WTC11 (cell line): ENCODE measurements at regions not wholly inside any gene's neighbourhood (a gene's known extent, or its start where the extent isn't known, plus 50 kb on each side); places are given as distances from the start of the nearest gene placed in this dataset.

Source experiments
- ATAC-seq: fragments of 200-7000 bp; cut with Tn5 transposase; 2 replicates; pipeline ENCODE4 v1.10.0; 2021; ENCODE audit warnings: mild to moderate bottlenecking, moderate library complexity
- CTCF ChIA-PET: fragments of 300-600 bp; sonication (Branson Sonifier 250); formaldehyde crosslinking; loops from one replicate; lab custom pipeline; 2021; ENCODE audit warnings: antibody characterized with exemption; lab: Charles Lee
- POLR2A ChIA-PET: fragments of 350-600 bp; sonication (Branson Sonifier 250); formaldehyde crosslinking; loops from one replicate; lab custom pipeline; 2021; ENCODE audit warnings: antibody characterized with exemption; lab: Charles Lee
- DNase-seq: peaks from one replicate; pipeline ENCODE4 v3.0.0; 2021; ENCODE audit warnings: low spot score
- H3K27ac Mint-ChIP-seq: 2 replicates; pipeline ENCODE4 v1.8.0; 2021; ENCODE audit warnings: mixed read lengths
- H3K27me3 Mint-ChIP-seq: 2 replicates; pipeline ENCODE4 v1.8.0; 2021; ENCODE audit warnings: low read depth, mild to moderate bottlenecking, moderate library complexity, mixed read lengths
- H3K36me3 Mint-ChIP-seq: 2 replicates; pipeline ENCODE4 v1.8.0; 2021; ENCODE audit warnings: mixed read lengths
- H3K4me1 Mint-ChIP-seq: 2 replicates; pipeline ENCODE4 v1.8.0; 2022; ENCODE audit warnings: mixed read lengths
- H3K4me3 Mint-ChIP-seq: 2 replicates; pipeline ENCODE4 v1.8.0; 2021; ENCODE audit warnings: mild to moderate bottlenecking, moderate library complexity, mixed read lengths
- H3K9me3 Mint-ChIP-seq: 2 replicates; pipeline ENCODE4 v1.8.0; 2021; ENCODE audit warnings: mixed read lengths
- ATF1 ChIP-seq: sonication (generic); formaldehyde crosslinking; IDR thresholded peaks from 2 replicates; pipeline ENCODE4 v1.8.1; 2023; ENCODE audit warnings: mild to moderate bottlenecking, moderate library complexity, missing genetic modification reagents
- HMGA2 ChIP-seq: fragments of 250-450 bp; sonication (Bioruptor Pico); IDR thresholded peaks from 2 replicates; pipeline ENCODE4 v1.4.0; 2021; ENCODE audit warnings: mild to moderate bottlenecking, moderate library complexity
- NR1H2 ChIP-seq: sonication (generic); formaldehyde crosslinking; IDR thresholded peaks from 2 replicates; pipeline ENCODE4 v1.9.0; 2021; ENCODE audit warnings: mild to moderate bottlenecking, moderate library complexity, missing genetic modification reagents
- SP1 ChIP-seq: sonication (generic); formaldehyde crosslinking; conservative IDR thresholded peaks from 2 replicates; pipeline ENCODE4 v1.8.1; 2022; ENCODE audit warnings: missing genetic modification reagents
- TEAD1 ChIP-seq: sonication (generic); formaldehyde crosslinking; IDR thresholded peaks from 2 replicates; pipeline ENCODE4 v1.8.0; 2022; ENCODE audit warnings: mild to moderate bottlenecking, missing genetic modification reagents
- TP53 ChIP-seq: sonication (generic); formaldehyde crosslinking; IDR thresholded peaks from 2 replicates; pipeline ENCODE4 v1.8.1; 2023; ENCODE audit warnings: mild to moderate bottlenecking, missing genetic modification reagents
- ZNF219 ChIP-seq: sonication (generic); formaldehyde crosslinking; IDR thresholded peaks from 2 replicates; pipeline ENCODE4 v1.8.0; 2023; ENCODE audit warnings: missing genetic modification reagents, mild to moderate bottlenecking, borderline replicate concordance
- ZNF396 ChIP-seq: fragments of 250-450 bp; sonication (Bioruptor Pico); IDR thresholded peaks from 2 replicates; pipeline ENCODE4 v1.8.0; 2021; ENCODE audit warnings: mild to moderate bottlenecking, moderate library complexity, borderline replicate concordance
- ZNF671 ChIP-seq: fragments of 250-450 bp; sonication (Bioruptor Pico); IDR thresholded peaks from 2 replicates; pipeline ENCODE4 v1.8.0; 2021; ENCODE audit warnings: mild to moderate bottlenecking
- TF ChIP-seq, protein P1 (sequence below): sonication (generic); formaldehyde crosslinking; IDR thresholded peaks from 2 replicates; pipeline ENCODE4 v1.8.0; 2023; ENCODE audit warnings: missing genetic modification reagents, mild to moderate bottlenecking, borderline replicate concordance
- TF ChIP-seq, protein P2 (sequence below): sonication (generic); formaldehyde crosslinking; IDR thresholded peaks from 2 replicates; pipeline ENCODE4 v1.8.0; 2022; ENCODE audit warnings: mild to moderate bottlenecking, missing genetic modification reagents
- TF ChIP-seq, protein P3 (sequence below): fragments of 250-450 bp; sonication (Bioruptor Pico); IDR thresholded peaks from 2 replicates; pipeline ENCODE4 v1.9.0; 2021; ENCODE audit warnings: mild to moderate bottlenecking
- TF ChIP-seq, protein P4 (sequence below): fragments of 250-450 bp; sonication (Bioruptor Pico); conservative IDR thresholded peaks from 2 replicates; pipeline ENCODE4 v1.9.0; 2021; ENCODE audit warnings: mild to moderate bottlenecking
- TF ChIP-seq, protein P5 (sequence below): sonication (generic); formaldehyde crosslinking; IDR thresholded peaks from 2 replicates; pipeline ENCODE4 v1.8.1; 2022; ENCODE audit warnings: low read depth, mild to moderate bottlenecking, moderate library complexity, missing genetic modification reagents, borderline replicate concordance
- TF ChIP-seq, protein P6 (sequence below): sonication (generic); formaldehyde crosslinking; IDR thresholded peaks from 2 replicates; pipeline ENCODE4 v1.8.0; 2022; ENCODE audit warnings: mild to moderate bottlenecking, missing genetic modification reagents
- TF ChIP-seq, protein P7 (sequence below): sonication (generic); formaldehyde crosslinking; conservative IDR thresholded peaks from 2 replicates; pipeline ENCODE4 v1.8.1; 2023; ENCODE audit warnings: mild to moderate bottlenecking, low read depth, missing genetic modification reagents, moderate library complexity

DNA sequence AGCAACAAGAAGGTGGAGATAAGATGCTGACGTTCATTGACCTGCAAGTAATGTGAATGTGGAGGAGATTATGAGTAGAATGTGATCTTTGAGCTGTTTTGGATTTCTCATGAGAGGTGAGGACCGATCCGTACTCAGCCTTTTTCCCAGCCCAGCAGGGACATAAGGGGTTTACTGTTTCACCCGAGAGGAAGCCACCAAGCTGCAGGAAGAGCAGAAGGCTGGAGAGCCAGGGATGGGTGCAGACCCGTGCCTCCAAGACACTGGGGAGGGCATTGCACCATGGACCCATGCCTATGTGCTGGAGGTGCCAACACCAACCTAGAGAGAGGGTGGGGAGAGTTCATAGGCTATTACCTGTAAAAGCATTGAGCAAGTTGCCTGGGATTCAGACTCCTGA, 206.0 kb upstream of the DIO3 start (continued):
- TF ChIP-seq, protein P1, sequence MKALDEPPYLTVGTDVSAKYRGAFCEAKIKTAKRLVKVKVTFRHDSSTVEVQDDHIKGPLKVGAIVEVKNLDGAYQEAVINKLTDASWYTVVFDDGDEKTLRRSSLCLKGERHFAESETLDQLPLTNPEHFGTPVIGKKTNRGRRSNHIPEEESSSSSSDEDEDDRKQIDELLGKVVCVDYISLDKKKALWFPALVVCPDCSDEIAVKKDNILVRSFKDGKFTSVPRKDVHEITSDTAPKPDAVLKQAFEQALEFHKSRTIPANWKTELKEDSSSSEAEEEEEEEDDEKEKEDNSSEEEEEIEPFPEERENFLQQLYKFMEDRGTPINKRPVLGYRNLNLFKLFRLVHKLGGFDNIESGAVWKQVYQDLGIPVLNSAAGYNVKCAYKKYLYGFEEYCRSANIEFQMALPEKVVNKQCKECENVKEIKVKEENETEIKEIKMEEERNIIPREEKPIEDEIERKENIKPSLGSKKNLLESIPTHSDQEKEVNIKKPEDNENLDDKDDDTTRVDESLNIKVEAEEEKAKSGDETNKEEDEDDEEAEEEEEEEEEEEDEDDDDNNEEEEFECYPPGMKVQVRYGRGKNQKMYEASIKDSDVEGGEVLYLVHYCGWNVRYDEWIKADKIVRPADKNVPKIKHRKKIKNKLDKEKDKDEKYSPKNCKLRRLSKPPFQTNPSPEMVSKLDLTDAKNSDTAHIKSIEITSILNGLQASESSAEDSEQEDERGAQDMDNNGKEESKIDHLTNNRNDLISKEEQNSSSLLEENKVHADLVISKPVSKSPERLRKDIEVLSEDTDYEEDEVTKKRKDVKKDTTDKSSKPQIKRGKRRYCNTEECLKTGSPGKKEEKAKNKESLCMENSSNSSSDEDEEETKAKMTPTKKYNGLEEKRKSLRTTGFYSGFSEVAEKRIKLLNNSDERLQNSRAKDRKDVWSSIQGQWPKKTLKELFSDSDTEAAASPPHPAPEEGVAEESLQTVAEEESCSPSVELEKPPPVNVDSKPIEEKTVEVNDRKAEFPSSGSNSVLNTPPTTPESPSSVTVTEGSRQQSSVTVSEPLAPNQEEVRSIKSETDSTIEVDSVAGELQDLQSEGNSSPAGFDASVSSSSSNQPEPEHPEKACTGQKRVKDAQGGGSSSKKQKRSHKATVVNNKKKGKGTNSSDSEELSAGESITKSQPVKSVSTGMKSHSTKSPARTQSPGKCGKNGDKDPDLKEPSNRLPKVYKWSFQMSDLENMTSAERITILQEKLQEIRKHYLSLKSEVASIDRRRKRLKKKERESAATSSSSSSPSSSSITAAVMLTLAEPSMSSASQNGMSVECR = no peak
- TF ChIP-seq ZNF219 = no peak
- TF ChIP-seq TP53 (CRISPR knock-in tag) = no peak
- TF ChIP-seq, all 79 proteins: peak for 0

DNA sequence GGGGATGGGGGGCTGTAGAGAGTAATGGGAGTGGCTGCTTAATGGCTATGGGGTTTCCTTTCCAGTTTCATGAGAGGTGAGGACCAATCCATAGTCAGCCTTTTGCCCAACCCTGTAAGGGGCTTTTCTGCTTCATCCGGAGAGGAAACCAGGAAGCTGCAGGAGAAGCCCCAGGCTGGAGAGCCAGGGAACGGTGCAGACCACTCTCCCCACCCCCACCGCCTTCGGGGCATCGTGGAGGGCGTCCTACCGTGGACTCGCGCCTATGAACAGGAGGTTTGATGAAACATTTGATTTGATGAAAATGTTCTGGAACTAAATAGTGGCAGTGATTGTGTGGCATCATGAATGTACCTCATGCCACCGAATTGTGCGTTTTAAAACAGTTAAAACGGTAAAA, 204.3 kb upstream of the DIO3 start:
- peaks cover 38% of the 10 kb centered on the region for H3K9me3 Mint-ChIP-seq
- TF ChIP-seq SP1 (CRISPR knock-in tag) = no peak
- TF ChIP-seq ZNF396 (CRISPR knock-in tag) = no peak
- TF ChIP-seq, protein P2, sequence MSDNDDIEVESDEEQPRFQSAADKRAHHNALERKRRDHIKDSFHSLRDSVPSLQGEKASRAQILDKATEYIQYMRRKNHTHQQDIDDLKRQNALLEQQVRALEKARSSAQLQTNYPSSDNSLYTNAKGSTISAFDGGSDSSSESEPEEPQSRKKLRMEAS (CRISPR knock-in tag) = no peak
- TF ChIP-seq, protein P3, sequence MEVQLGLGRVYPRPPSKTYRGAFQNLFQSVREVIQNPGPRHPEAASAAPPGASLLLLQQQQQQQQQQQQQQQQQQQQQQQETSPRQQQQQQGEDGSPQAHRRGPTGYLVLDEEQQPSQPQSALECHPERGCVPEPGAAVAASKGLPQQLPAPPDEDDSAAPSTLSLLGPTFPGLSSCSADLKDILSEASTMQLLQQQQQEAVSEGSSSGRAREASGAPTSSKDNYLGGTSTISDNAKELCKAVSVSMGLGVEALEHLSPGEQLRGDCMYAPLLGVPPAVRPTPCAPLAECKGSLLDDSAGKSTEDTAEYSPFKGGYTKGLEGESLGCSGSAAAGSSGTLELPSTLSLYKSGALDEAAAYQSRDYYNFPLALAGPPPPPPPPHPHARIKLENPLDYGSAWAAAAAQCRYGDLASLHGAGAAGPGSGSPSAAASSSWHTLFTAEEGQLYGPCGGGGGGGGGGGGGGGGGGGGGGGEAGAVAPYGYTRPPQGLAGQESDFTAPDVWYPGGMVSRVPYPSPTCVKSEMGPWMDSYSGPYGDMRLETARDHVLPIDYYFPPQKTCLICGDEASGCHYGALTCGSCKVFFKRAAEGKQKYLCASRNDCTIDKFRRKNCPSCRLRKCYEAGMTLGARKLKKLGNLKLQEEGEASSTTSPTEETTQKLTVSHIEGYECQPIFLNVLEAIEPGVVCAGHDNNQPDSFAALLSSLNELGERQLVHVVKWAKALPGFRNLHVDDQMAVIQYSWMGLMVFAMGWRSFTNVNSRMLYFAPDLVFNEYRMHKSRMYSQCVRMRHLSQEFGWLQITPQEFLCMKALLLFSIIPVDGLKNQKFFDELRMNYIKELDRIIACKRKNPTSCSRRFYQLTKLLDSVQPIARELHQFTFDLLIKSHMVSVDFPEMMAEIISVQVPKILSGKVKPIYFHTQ (CRISPR knock-in tag) = no peak
- no peak for TF ChIP-seq ZNF671 (CRISPR knock-in tag)
- TF ChIP-seq, protein P4, sequence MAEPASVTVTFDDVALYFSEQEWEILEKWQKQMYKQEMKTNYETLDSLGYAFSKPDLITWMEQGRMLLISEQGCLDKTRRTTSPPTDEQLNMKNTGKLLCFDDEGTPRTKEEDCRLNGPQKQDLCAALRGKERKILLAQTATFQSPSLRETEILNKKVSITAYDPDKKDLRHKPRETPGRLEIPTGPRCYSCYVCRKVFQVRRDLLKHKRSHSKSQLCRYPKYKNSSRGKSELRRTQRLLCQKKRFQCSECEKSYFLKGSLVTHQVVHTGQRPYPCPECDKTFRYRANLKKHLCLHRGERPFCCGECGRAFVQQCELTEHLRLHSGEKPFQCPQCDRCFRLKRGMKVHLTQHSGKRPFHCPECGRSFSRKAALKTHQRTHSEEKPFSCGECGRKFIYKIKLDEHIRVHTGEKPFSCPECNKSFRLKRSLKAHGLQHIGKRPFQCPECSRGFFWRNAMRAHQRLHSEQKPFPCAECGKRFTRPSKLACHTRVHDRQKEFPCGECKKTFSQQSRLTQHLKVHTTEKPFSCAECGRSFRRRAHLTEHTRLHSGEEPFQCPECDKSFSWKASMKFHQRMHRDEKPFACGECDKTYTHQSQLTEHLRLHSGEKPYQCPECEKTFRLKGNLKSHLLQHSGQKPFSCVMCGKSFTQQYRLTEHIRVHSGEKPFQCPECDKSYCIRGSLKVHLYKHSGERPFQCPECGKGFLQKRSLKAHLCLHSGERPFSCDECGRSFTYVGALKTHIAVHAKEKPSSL = no peak
- TF ChIP-seq HMGA2 = no peak
- H3K4me1 Mint-ChIP-seq = peaks cover 6% of the 10 kb centered on the region; the same call in 1 of the 2 replicates
- H3K27me3 Mint-ChIP-seq = peaks cover 2% of the 10 kb centered on the region; the same call in 1 of the 2 replicates
- CTCF ChIA-PET = interaction anchor here (1.0 to 1.6 kb wide), 2 partner anchors 40 to 174 kb away, joined by 4 to 11 read pairs; no protein-coding TSS in a partner anchor
- ATAC-seq (no peak), DNase-seq (no peak)
- peaks cover 10% of the 10 kb centered on the region for H3K36me3 Mint-ChIP-seq
- no peak overlapping the region for H3K4me3 Mint-ChIP-seq
- H3K27ac Mint-ChIP-seq = no peak overlapping the region
- POLR2A ChIA-PET = no interaction called here

DNA sequence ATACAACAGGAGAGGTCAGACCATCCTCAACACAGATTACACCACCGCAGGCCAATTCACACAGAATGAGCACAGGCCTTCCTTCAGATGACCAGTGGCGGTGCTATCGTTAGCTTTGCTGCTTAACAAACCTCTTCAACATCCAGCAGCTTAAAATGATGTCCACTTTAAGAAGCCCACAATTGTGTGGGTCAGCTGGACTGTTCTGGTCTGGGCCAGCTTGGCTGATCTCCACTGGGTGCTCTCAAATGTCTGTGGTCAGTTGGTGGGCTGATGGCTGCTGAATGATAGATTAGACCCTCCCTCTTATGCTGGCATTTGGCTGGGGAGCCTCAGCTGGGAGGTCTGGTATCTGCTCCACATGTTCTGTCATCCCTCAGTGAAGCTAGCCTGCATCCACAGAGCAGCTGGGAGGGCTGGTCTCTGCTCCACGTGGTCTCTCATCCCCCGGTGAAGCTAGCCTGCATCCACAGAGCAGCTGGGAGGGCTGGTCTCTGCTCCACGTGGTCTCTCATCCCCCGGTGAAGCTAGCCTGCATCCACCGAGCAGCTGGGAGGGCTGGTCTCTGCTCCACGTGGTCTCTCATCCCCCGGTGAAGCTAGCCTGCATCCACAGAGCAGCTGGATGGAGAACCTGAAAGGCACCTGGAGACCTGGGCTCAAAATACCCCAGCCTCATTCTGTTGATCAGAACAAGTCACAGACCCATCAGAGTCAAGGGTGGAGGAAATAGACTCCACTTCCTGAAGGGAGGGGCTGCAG, 203.6 kb upstream of the DIO3 start:
- POLR2A ChIA-PET = no interaction called here
- Mint-ChIP-seq H3K36me3 (peaks cover 10% of the 10 kb centered on the region), H3K9me3 (peaks cover 34% of the 10 kb centered on the region), H3K4me1 (peaks cover 6% of the 10 kb centered on the region; the same call in 1 of the 2 replicates), H3K27me3 (peaks cover 2% of the 10 kb centered on the region; the same call in 1 of the 2 replicates), H3K27ac (no peak overlapping the region), H3K4me3 (no peak overlapping the region)
- CTCF ChIA-PET = interaction anchor here (1.0 to 1.6 kb wide), 2 partner anchors 40 to 174 kb away, joined by 4 to 11 read pairs; no protein-coding TSS in a partner anchor
- no peak for ATAC-seq
- DNase-seq = no peak
- TF ChIP-seq TEAD1 (CRISPR knock-in tag) = no peak
- no peak for TF ChIP-seq NR1H2 (CRISPR knock-in tag)
- TF ChIP-seq, protein P5, sequence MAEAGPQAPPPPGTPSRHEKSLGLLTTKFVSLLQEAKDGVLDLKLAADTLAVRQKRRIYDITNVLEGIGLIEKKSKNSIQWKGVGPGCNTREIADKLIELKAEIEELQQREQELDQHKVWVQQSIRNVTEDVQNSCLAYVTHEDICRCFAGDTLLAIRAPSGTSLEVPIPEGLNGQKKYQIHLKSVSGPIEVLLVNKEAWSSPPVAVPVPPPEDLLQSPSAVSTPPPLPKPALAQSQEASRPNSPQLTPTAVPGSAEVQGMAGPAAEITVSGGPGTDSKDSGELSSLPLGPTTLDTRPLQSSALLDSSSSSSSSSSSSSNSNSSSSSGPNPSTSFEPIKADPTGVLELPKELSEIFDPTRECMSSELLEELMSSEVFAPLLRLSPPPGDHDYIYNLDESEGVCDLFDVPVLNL (CRISPR knock-in tag) = no peak
- TF ChIP-seq, protein P6, sequence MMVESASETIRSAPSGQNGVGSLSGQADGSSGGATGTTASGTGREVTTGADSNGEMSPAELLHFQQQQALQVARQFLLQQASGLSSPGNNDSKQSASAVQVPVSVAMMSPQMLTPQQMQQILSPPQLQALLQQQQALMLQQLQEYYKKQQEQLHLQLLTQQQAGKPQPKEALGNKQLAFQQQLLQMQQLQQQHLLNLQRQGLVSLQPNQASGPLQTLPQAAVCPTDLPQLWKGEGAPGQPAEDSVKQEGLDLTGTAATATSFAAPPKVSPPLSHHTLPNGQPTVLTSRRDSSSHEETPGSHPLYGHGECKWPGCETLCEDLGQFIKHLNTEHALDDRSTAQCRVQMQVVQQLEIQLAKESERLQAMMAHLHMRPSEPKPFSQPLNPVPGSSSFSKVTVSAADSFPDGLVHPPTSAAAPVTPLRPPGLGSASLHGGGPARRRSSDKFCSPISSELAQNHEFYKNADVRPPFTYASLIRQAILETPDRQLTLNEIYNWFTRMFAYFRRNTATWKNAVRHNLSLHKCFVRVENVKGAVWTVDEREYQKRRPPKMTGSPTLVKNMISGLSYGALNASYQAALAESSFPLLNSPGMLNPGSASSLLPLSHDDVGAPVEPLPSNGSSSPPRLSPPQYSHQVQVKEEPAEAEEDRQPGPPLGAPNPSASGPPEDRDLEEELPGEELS (CRISPR knock-in tag) = no peak
- TF ChIP-seq, protein P7, sequence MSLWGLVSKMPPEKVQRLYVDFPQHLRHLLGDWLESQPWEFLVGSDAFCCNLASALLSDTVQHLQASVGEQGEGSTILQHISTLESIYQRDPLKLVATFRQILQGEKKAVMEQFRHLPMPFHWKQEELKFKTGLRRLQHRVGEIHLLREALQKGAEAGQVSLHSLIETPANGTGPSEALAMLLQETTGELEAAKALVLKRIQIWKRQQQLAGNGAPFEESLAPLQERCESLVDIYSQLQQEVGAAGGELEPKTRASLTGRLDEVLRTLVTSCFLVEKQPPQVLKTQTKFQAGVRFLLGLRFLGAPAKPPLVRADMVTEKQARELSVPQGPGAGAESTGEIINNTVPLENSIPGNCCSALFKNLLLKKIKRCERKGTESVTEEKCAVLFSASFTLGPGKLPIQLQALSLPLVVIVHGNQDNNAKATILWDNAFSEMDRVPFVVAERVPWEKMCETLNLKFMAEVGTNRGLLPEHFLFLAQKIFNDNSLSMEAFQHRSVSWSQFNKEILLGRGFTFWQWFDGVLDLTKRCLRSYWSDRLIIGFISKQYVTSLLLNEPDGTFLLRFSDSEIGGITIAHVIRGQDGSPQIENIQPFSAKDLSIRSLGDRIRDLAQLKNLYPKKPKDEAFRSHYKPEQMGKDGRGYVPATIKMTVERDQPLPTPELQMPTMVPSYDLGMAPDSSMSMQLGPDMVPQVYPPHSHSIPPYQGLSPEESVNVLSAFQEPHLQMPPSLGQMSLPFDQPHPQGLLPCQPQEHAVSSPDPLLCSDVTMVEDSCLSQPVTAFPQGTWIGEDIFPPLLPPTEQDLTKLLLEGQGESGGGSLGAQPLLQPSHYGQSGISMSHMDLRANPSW (CRISPR knock-in tag) = no peak
- TF ChIP-seq ATF1 (CRISPR knock-in tag) = no peak
- TF ChIP-seq SP1 (CRISPR knock-in tag) = no peak
